ENCODE measurements at regions not wholly inside any gene's neighbourhood (a gene's known extent, or its start where the extent isn't known, plus 50 kb on each side); places are given as distances from the start of the nearest gene placed in this dataset.

DNA sequence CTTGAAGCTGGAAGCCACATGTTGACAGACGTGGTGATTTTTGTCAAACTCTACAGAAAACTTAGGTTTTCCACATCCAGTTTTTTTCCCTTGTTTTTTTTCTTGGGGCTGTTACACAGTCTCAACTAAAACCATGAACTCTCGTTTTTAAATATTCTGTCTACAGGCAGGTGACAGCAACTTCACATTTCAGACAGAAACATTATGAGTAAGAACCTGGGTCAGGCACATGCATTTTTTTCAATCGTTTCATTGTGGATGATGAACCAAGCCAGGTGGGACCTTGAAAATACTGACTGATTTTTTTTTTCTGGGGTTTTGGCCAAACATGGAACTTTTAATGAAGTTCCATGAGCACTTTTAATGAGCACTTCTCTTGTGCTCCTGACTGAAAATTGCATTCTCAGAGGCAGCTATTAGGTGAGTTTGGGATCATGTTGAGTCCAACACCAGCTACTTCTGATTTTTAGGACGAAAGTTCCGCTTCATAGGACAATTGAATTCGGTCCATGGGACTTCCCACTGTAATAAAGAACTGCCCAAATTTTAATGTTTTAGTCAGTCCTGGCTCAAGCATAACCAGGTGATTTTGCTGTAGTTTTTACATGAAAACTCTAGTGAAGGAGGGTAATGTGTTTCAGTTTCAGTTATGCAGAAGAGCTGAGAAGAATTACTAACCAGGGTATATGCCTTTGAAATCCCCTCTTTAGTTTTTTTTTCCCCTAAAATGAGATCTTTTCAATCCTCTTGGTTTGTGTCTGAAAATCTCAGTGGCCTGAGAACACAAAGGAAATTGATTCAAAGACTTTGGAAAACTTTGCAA, 93.2 kb upstream of the ADAMTS16 start:
- no peak for DNase-seq

DNA sequence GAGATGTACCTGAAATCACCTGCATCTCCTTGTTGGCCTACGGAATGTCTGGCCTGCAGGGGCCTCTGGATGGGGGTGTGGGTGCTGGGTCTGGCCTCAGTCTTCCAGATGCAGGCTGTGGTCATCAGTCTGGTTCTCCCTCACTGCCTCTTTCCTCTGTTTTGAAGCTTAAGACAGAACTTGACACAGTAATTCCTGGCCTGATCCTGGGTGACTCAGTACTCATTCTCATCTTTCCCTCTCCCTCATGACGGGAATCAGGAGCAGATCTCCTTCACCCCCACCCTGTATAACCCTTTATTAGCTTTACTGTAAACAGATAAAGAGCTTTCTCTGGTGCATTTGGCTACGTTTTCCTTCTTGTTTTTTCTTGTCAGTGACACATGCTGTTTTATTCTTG, 89.3 kb upstream of the ADAMTS16 start:
- DNase-seq, result no peak

DNA sequence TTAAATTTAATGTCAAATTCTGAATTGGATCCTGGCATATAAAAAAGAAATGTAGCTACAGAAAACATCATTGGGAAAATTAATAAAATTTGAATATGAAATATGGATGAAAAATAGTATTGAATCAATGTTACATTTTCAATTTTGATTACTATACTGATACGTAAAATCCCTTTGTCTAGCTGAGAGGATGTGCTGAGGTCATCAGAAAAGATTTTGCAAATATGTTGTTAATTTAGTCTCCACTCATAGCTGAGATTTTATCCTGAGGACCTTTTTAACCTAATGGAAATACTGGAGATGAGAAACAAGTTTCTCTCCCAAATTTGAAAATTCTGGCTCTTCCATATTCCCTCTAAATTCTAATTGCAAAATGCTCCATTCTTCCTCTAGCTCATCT, 84.4 kb upstream of the ADAMTS16 start:
- no peak for DNase-seq

DNA sequence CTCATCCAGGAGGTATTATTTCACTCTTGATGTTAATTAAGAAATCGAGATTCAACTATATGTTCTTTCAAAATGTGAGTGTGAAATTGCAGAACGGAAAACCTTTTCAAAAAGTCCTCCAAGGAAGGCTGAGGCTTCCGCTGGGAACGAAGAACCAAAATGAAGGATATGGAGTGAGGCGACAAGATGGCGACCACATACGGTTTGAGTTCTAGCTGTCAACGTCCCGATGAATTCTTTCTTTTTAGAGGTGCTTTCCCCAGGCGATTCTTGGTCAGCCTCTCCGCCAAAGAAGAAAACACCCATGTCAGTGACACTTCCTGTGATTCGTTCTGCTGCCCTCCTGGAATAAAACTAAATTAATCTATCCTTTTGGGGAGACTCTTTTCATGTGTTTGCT, 78.3 kb upstream of the ADAMTS16 start:
- DNase-seq, result no peak

DNA sequence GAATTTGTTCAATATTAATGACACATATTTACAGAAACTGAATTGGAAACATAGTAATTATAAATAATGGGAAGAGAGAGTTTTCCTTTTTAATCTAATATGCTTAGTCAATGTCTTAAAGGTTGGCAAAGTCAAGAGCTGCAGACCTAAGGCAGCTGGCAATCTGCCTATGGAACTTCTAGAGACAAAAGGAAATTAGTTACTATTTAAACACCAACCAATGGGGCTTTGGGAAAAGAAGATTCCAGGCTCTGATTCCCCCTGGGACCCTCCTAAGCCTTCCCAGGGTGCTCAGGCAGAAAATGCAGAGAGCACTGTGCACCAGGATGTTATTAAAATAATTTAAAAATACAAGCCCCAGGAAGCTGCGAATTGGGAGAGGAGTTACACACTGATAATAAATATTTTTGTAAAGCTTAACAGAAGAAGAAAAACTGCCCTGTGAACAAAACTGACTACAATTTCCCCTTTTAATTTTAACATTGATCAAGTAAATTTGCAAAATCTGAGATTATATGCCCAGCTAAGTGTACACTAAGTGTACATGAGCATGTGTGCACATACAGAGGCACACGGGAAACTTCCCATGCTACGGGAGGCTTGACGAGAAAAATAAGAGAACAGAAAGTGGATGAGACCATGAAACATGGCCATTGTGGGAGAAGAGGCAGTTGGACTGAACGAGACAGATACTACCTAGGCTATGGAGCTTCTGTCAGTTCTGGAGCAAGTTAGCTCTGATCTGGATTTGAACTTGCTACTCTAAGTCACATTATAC, 77.4 kb upstream of the ADAMTS16 start:
- no peak for DNase-seq

DNA sequence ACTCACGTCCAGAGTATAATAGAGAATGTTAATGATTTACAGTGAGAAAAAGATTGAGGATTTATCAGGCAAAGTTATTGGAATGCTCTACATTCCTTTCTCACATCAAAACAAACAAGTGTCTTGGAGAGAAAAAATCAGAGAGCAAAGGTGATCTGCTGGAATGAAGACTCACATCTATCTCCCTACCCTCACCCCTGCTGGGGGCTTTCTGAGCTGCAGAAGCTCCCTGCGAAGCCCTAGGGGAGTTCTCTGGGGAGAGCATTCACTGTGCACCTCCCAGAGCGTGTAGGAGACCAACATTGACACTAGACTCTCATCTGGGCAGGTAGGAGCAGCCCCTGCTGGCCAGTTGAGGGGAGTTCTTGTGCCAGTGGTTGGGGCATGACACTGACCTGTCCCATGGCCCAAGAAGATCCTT, 76.6 kb upstream of the ADAMTS16 start:
- DNase-seq, result no peak

DNA sequence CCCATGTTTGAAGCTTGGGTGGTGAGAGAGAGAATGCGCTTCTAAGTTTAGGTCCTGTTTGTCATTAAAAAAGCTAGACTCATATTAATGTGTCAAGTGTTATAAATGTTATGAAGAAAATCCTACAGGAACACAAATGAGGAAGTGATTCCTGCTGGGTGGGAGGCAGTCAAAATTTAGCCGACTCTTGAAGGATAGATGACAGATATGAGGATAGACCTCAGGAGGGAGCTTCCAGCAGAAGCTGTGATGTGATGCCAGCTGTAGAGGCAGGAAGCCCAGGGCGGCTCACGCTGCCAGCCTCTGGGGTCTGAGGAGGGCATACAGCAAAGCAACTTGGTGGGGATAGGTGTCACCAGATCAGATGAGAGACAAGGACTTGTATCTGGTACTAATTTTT, 74.7 kb upstream of the ADAMTS16 start:
- DNase-seq, result no peak

DNA sequence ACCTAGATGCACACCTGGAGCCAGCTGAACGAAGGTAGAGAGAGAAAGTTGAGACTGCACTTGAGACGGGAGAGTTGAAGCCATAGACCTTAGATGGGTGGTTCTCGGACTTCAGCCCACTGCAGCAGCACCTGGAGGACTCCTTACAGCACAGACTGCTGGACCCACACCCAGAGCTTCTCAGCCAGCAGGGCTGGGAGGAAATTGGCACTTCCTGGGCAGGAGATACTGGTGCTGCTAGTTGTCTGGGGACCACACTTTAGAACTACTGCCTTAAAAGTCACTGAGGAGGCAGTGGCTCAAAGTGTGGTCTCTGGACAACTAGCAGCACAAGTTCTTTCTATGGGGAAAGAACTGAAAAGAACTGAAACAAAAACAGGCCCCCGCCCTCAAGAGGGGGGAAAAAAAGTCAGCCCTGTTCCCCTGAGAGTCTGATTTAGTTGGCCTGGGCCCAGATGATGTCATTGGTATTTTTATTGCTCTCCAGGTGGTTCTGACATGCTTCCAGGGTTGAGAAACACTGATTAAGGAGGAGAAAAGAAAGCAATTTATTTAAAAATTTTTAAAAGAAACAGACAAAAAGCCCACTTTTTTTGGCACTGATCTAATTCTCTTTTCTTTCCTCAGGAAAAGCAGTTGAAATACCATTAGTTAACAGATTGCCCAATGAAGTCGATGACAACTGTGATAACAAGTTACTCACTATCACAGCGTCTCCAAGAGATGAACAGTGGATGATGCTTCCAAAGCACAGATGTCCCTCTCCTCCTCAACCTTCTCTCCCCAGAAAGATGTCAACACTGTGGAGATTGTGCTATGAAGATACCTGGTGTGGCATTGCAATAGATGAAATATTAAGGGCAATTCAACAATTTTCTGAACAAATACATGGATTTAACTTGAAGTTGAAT, 73.6 kb upstream of the ADAMTS16 start:
- DNase-seq, result no peak

DNA sequence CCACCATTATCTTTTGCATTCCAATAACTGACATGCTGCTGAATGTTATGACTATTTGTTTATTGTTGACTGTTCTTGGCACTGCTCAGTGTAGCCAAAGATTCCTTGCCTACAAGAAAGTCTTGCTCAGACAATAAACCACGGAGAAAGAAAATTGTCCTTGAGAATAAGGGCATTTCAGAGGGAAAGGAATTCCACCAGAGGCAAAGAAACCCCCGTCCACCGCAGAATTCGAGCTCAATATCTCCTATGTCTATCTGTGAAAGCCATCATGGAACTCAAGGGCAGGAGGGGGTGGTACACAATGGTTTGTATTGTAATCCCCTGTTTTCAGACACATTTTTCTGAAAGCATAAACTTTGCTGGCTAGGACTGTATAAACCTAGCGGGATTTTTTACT, 70.3 kb upstream of the ADAMTS16 start:
- DNase-seq, result no peak

DNA sequence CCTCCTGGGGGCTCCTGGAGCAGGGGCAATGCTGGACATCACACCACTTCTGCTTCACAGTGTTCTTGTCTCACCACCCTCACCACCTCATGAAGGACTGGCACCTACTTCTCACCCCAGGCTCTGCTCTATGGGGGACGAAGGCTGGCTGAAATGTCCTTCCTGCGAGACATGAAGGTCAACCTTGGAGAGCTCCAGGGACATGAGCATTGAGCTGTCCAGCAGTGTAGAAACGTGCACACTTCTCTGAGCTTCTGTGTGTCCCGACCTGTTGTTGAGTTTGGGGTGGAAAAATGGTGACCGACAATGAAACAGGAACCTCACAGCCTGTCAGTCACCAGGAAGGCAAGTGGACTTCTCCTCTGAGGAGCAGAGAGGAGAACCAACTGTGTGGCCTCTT, 68.6 kb upstream of the ADAMTS16 start:
- DNase-seq, result no peak

DNA sequence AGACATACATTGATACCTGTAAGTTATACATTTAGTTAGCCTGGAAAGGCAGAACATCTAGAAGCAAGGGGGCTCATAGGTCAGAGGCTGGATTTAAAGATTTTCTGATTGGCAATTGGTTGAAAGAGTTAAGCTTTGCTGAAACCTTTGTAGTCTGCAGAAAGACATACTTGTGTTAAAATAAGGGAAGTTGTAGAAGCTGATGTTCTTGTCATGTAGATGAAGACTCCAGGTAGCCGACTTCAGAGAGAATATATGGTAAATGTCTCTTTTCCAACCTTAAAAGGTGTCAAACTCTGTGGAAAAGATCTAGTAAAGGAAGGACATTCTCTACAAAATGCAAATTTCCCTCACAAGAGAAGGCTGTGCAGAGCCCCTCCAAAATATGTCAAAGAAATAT, 62.9 kb upstream of the ADAMTS16 start:
- no peak for DNase-seq

DNA sequence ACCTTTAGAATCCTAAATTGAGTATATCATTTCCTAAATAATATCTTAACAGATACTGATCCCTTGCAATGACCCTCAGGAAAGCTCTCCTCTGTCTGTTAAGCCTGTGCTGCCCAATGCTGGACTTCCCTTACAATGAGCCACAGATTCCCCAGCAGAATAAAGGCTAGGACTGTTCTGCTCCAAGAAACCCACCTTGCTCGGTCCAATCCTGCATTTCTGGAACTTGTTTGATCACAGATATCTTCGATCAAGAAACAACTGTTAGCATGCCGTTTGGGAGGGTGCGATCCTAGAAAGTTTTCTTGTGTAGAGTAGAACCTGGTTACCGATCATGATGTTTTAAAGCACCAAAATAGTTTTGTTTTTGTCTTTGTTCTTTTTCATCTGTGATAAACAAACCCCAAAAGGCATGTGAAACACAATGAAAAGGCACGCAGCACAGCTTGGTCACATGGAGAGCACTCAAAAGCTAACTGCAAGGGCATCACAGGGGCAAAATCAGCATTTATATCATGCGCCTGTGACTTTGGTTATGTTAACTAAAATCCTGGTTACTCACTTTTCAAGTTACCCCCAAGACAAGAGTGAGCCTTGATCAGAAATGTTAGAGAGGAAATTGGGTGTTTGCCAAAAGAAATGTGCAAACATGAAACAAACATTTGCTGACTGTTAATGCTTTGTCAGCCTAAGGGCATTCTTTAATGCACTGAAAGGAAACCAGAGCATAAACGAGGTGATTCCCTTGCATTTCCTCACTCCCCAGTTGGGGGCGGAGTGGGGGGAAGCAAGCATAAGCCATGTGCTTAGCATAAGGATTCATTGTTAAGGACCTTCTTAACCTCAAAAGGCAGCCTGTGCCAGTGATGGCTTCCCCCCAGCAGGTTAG, 61.9 kb upstream of the ADAMTS16 start:
- DNase-seq, result no peak

DNA sequence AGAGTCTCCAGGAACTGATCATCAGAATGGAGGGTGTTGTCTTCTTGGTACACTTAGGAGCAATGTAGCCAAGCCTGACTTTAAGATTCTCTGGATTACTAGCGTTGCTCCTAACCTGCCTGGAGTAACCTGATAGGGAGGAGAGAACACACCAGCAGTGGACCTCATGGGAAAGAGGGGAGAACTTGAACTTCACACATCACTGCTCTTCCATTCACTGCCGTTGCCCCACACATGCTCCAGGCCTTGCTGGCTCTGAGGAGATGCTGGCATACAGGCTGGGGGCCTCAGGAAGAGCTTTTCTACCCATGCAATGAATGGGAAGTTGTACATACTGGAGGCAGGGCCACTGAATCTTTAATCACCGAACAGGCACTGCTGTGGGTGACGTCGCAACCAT, 60.3 kb upstream of the ADAMTS16 start:
- DNase-seq, result no peak

DNA sequence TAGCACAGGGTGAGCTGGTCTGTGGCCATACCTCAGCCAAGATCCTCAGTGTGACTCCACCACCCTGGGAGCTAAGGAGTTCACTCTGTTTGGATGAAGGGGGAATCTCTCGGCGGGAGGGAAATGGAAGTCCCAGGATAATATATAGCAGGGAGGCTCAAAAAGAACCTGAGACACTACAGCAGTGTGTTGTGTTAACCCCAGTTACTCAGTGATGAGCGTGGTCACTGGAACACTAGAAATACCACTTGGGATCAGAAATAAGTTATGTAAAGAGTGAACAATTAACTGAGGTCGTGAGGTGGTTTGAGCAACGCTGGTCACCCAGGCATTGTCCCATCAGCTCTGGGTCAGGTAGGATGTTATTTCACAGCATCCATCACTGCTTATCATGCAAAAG, 59.3 kb upstream of the ADAMTS16 start:
- DNase-seq, result no peak

DNA sequence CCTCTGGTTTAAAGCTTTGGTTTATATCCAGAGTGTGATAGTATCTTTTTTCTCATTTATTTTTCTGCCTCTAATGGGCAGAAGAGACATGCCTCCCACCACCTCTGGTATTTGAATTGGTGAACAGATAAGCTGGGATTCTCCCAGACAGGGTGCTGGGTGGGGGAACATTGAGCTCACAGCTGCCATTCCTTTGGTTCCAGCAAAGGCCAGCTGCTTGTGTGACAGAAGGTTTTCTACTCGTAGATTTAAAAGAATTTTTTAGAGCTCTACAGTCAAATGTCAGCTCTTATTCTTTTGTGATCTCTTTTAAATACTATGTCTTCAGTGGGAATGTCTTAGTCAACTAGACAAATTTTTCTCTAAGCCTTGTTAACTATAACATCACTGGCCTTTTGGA, 54.7 kb upstream of the ADAMTS16 start:
- no peak for DNase-seq

DNA sequence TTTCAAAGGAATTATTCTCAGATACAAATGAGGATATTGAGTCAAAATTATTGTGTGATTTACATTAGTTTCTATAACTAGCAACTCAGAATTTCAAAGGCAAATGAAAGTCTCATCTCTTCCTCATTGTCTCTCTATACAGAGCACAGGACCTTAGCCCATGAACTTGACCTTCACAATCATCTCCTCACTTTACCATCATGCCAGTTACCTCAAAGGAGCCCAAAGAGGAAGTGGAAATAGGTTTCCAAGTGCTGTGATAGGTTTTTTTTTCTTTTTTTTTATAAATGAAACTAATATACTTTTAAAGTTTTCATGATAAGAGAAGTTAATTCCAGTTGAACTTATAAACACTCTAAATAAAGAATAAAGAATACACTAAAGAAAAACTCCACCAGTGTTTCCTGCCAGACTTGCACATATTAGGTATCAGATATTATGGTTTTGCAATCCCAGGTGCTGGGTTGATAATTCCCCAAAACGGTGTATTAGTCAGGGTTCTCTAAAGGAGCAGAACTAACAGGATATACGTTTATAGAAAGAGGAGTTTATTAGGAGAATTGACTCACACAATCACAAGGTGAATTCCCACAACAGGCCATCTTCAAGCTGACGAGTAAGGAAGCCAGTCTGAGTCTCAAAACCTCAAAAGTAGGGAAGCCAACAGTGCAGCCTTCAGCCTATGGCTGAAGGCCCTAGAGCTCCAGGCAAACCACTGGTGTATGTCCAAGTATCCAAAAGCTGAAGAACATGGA, 50.1 kb upstream of the ADAMTS16 start:
- no peak for DNase-seq
